DOHH2 (cell line): ENCODE measurements at regions not wholly inside any gene's neighbourhood (a gene's known extent, or its start where the extent isn't known, plus 50 kb on each side); places are given as distances from the start of the nearest gene placed in this dataset.

ENCODE experiments used
- H3F3A ChIP-seq: fragments of 200-600 bp; sonication (generic), shearing (Covaris generic); 2 replicates; pipeline ENCODE4 v1.6.0; 2016; ENCODE audit warnings: antibody characterized with exemption, mild to moderate bottlenecking; ENCODE audit not compliant: control insufficient read depth, insufficient read depth
- H3K27ac ChIP-seq: fragments of 200-600 bp; sonication (generic); 2 replicates; pipeline ENCODE4 v1.5.1; 2014; ENCODE audit warnings: low read depth, mild to moderate bottlenecking, low read length, moderate library complexity
- H3K27me3 ChIP-seq: fragments of 200-600 bp; sonication (generic); 2 replicates; pipeline ENCODE4 v1.6.1; 2014; ENCODE audit warnings: mild to moderate bottlenecking, low read length, mixed read lengths; ENCODE audit not compliant: control insufficient read depth
- H3K36me3 ChIP-seq: fragments of 200-600 bp; sonication (generic); 2 replicates; pipeline ENCODE4 v1.6.1; 2014; ENCODE audit warnings: mild to moderate bottlenecking, low read length, moderate library complexity, mixed read lengths; ENCODE audit not compliant: control insufficient read depth
- H3K4me1 ChIP-seq: fragments of 200-600 bp; sonication (generic); 2 replicates; pipeline ENCODE4 v1.6.1; 2014; ENCODE audit warnings: mild to moderate bottlenecking, low read length, mixed read lengths; ENCODE audit not compliant: control insufficient read depth
- H3K4me2 ChIP-seq: fragments of 200-600 bp; sonication (generic); 2 replicates; pipeline ENCODE4 v1.6.0; 2014; ENCODE audit warnings: mild to moderate bottlenecking, low read length, moderate library complexity
- H3K4me3 ChIP-seq: fragments of 200-600 bp; sonication (generic); 2 replicates; pipeline ENCODE4 v1.5.1; 2014; ENCODE audit warnings: mild to moderate bottlenecking, low read length, mixed read lengths
- H3K79me2 ChIP-seq: fragments of 200-600 bp; sonication (generic); 2 replicates; pipeline ENCODE4 v1.6.1; 2014; ENCODE audit warnings: mild to moderate bottlenecking, low read length, mixed read lengths; ENCODE audit not compliant: control insufficient read depth
- H3K9me2 ChIP-seq: fragments of 200-600 bp; sonication (generic); replicated peaks from 2 replicates; pipeline ENCODE4 v1.6.1; 2014; ENCODE audit warnings: mild to moderate bottlenecking, low read length, mixed read lengths; ENCODE audit not compliant: control insufficient read depth
- H3K9me3 ChIP-seq: fragments of 200-600 bp; sonication (generic); 2 replicates; pipeline ENCODE4 v1.6.1; 2014; ENCODE audit warnings: antibody characterized with exemption, low read length, mixed read lengths; ENCODE audit not compliant: control insufficient read depth, insufficient read depth
- H4K20me1 ChIP-seq: fragments of 200-600 bp; sonication (generic); 2 replicates; pipeline ENCODE4 v1.6.0; 2014; ENCODE audit warnings: low read depth, mild to moderate bottlenecking, antibody characterized with exemption, low read length, moderate library complexity; ENCODE audit not compliant: control insufficient read depth, insufficient read depth
- EZH2phosphoT487 ChIP-seq: fragments of 200-600 bp; sonication (generic); IDR thresholded peaks from 2 replicates; pipeline ENCODE4 v1.6.1; 2017; ENCODE audit warnings: borderline replicate concordance, mild to moderate bottlenecking, antibody characterized with exemption, low read length, moderate library complexity, mixed read lengths
- TF ChIP-seq, protein P1 (sequence below): fragments of 200-600 bp; sonication (generic); IDR thresholded peaks from one replicate; pipeline ENCODE4 v1.5.1; 2014; ENCODE audit warnings: antibody characterized with exemption, mild to moderate bottlenecking, low read depth, low read length; ENCODE audit not compliant: poor library complexity, severe bottlenecking

DNA sequence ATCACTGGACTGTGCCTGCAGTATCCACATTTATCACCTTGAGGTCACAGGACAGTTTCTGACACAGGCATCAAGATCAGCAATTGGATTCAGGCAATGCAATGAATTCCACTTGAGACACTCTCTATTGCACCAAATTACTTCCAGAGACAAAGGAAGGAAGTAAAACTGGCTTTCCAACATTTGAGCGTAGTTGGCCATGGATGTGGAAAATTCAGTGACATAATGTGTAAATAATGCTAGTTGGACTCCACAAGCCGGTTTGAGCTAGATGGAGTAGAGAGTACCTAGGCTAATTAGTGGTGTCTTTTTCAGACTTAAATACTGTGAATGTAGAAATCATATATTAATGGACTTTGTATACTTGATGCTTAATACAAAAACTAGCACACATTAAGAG, 168.3 kb upstream of the SYT1 start:
- Histone ChIP-seq H3K27ac (no peak overlapping the region), H4K20me1 (no peaks in the 10 kb centered on the region), H3K79me2 (no peaks in the 10 kb centered on the region), H3K4me3 (no peak overlapping the region), H3K36me3 (no peaks in the 10 kb centered on the region), H3K9me3 (no peaks in the 10 kb centered on the region), H3K9me2 (no peaks in the 10 kb centered on the region), H3K4me1 (no peaks in the 10 kb centered on the region), H3K27me3 (no peaks in the 10 kb centered on the region), H3F3A (no peaks in the 10 kb centered on the region), H3K4me2 (no peak overlapping the region)
- TF ChIP-seq, protein P1, sequence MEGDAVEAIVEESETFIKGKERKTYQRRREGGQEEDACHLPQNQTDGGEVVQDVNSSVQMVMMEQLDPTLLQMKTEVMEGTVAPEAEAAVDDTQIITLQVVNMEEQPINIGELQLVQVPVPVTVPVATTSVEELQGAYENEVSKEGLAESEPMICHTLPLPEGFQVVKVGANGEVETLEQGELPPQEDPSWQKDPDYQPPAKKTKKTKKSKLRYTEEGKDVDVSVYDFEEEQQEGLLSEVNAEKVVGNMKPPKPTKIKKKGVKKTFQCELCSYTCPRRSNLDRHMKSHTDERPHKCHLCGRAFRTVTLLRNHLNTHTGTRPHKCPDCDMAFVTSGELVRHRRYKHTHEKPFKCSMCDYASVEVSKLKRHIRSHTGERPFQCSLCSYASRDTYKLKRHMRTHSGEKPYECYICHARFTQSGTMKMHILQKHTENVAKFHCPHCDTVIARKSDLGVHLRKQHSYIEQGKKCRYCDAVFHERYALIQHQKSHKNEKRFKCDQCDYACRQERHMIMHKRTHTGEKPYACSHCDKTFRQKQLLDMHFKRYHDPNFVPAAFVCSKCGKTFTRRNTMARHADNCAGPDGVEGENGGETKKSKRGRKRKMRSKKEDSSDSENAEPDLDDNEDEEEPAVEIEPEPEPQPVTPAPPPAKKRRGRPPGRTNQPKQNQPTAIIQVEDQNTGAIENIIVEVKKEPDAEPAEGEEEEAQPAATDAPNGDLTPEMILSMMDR = no peak
- no peak for TF ChIP-seq EZH2phosphoT487

DNA sequence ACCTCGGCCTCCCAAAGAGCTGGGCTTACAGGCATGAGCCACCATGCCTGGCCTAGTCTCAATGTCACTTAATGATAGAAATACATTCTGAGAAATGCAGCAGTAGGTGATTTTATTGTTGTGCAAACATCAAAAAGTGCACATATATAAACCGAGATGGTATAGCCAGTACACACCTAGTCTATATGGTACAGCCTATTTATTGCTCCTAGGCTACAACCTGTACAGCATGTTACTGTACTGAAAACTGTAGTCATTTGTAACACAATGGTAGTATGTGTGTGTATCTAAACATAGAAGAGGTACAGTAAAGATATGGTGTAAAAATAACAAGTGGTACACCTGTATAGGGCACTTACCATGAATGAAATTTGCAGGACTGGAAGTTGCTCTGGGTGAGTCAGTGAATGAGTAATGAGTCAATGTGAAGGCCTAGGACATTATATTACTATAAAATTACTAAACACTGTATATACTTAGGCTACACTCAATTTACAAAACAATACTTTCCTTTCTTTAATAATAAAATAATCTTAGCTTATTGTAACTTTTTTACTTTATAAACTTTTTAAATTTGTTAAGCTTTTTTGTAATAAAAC, 166.7 kb upstream of the SYT1 start:
- no peaks in the 10 kb centered on the region for H3K4me1 ChIP-seq
- no peak overlapping the region for H3K27ac ChIP-seq
- no peak overlapping the region for H3K4me3 ChIP-seq
- H3K27me3 ChIP-seq = no peaks in the 10 kb centered on the region
- H3F3A ChIP-seq = no peaks in the 10 kb centered on the region
- no peaks in the 10 kb centered on the region for H4K20me1 ChIP-seq
- no peaks in the 10 kb centered on the region for H3K9me3 ChIP-seq
- no peak overlapping the region for H3K4me2 ChIP-seq
- H3K36me3 ChIP-seq = no peaks in the 10 kb centered on the region
- TF ChIP-seq EZH2phosphoT487 = no peak
- TF ChIP-seq, protein P1 = no peak
- H3K79me2 ChIP-seq = no peaks in the 10 kb centered on the region
- H3K9me2 ChIP-seq = no peaks in the 10 kb centered on the region

DNA sequence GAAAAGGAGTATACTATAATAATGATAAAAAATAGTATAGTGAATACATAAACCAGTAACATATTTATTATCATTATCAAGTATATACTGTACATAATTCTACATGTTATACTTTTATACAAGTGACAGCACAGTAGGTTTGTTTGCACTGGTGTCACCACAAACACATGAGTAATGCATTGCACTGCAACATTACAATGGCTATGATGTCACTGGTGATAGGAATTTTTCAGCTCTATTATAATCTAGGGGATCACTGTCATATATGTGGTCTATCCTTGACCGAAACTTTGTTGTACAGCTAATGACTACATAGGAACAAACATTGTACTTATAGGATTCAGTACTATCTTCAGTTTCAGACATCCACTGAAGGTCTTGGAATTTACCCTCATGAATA, 165.8 kb upstream of the SYT1 start:
- no peaks in the 10 kb centered on the region for H3K9me2 ChIP-seq
- no peak for TF ChIP-seq EZH2phosphoT487
- TF ChIP-seq, protein P1 = no peak
- no peaks in the 10 kb centered on the region for H3K4me1 ChIP-seq
- H3K9me3 ChIP-seq = no peaks in the 10 kb centered on the region
- H3K4me3 ChIP-seq = no peak overlapping the region
- H4K20me1 ChIP-seq = no peaks in the 10 kb centered on the region
- no peaks in the 10 kb centered on the region for H3K36me3 ChIP-seq
- no peaks in the 10 kb centered on the region for H3K27me3 ChIP-seq
- H3K4me2 ChIP-seq = no peak overlapping the region
- no peaks in the 10 kb centered on the region for H3F3A ChIP-seq
- no peak overlapping the region for H3K27ac ChIP-seq
- no peaks in the 10 kb centered on the region for H3K79me2 ChIP-seq
